Kidney epithelial cell (primary cell): ENCODE measurements at regions not wholly inside any gene's neighbourhood (a gene's known extent, or its start where the extent isn't known, plus 50 kb on each side); places are given as distances from the start of the nearest gene placed in this dataset.

Experiments used
- DNase-seq: peaks from one replicate; pipeline ENCODE4 v3.0.0-alpha.2; 2010; ENCODE audit warnings: low read depth
- H3K27me3 ChIP-seq: 2 replicates; pipeline ENCODE4 v1.6.0; 2011; ENCODE audit warnings: low read length; ENCODE audit not compliant: control insufficient read depth, insufficient read depth
- H3K36me3 ChIP-seq: 2 replicates; pipeline ENCODE4 v1.5.1; 2011; ENCODE audit warnings: low read length; ENCODE audit not compliant: control insufficient read depth, insufficient read depth
- H3K4me3 ChIP-seq: 2 replicates; pipeline ENCODE4 v1.5.1; 2011; ENCODE audit warnings: low read depth, mild to moderate bottlenecking, control low read depth, low read length
- TF ChIP-seq, protein P1 (sequence below): IDR thresholded peaks from 2 replicates; pipeline ENCODE4 v1.5.1; 2011; ENCODE audit warnings: mild to moderate bottlenecking, moderate library complexity, low read length, control low read depth, inconsistent platforms; ENCODE audit not compliant: insufficient read depth, poor library complexity, severe bottlenecking

DNA sequence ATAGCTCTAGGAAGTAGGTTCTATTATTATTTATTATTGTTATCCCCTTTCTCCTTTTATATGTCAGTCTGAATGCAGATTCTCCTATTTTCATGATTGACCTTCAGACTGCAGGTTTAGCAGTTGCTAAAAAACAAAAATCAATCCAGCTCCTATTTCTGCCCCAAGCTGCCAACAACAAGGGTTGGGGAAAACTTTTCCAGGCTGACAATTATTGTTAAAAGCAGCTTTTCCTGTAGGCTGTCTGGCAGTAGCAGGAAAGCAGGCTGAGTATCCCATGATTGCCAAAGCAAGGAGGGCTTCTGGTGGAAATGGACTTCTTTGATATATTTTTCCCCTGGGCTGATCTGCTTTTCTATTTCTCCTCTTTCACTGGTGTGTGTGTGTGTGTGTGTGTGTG lies 78.0 kb upstream of the CTLA4 start:
- H3K36me3 ChIP-seq: no peaks in the 10 kb centered on the region
- no peak for DNase-seq
- no peak overlapping the region for H3K4me3 ChIP-seq
- no peaks in the 10 kb centered on the region for H3K27me3 ChIP-seq
- TF ChIP-seq, protein P1, sequence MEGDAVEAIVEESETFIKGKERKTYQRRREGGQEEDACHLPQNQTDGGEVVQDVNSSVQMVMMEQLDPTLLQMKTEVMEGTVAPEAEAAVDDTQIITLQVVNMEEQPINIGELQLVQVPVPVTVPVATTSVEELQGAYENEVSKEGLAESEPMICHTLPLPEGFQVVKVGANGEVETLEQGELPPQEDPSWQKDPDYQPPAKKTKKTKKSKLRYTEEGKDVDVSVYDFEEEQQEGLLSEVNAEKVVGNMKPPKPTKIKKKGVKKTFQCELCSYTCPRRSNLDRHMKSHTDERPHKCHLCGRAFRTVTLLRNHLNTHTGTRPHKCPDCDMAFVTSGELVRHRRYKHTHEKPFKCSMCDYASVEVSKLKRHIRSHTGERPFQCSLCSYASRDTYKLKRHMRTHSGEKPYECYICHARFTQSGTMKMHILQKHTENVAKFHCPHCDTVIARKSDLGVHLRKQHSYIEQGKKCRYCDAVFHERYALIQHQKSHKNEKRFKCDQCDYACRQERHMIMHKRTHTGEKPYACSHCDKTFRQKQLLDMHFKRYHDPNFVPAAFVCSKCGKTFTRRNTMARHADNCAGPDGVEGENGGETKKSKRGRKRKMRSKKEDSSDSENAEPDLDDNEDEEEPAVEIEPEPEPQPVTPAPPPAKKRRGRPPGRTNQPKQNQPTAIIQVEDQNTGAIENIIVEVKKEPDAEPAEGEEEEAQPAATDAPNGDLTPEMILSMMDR: no peak

DNA sequence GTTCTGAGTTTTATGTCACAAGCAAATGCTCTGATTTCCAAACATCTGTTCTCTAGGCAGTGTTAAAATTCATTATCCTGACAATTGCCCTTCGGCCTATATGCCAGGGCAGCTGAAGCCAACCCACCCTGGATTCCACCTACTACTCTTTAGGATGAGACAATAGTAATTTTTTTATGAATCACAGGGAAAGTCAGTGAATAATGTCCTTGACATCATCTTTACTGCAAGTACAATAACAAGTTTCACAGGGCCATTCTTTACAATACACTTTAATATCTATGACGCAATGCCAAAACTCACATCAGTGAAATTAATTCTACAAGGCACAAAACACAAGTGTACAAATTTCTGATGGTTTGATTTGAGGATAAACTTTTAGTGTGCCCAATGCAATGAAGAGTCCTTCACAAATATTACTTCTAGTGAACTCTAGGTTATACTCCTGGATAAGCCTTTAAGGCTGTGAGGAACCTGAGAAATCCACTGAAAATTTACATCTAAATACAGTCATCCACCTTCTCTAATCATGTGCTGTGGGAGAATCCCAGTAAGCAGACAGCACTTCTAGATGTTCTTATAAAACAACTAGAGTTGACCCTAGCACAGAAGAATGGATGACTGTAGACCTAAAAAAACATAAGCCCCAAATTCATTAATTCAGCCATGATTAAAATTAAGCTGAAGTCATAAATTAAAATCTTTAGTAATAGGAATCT lies 77.3 kb upstream of the CTLA4 start:
- no peak for DNase-seq
- TF ChIP-seq, protein P1: no peak

DNA sequence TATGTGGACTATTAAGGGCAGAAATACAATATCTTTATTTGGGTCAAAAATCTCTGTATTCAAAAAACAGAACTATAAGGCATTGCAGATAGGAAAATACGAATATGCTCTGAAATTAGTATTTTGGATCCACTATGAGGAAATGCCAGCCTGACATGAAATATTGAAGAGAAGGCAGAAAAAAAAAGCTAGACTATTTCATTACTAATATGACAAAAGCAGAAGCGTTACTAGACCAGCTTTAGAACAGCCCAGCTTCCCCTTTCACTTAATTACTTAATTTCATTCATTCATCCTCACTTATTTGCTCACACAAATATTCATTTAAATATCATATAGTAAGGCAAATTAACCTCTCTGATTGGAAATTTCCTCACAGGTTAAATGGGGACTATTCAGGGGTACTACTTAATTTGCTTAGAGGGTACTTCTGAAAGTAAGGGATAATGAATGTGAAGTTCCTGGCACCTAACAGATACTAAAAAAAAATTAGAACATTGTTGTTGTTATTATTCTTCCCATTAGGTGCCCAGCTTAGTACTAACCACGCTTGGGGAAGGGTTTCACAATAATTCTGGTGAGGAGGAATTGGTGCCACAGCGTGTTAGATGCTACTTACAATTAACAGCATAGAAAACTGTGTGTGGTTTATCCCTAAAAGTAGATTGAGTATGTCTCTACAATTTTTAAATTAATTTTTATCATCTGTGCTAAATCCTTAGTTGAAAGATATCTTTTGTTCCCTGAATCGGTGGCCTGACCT lies 71.1 kb upstream of the CTLA4 start:
- Histone ChIP-seq H3K4me3 (no peak overlapping the region), H3K27me3 (no peaks in the 10 kb centered on the region), H3K36me3 (no peaks in the 10 kb centered on the region)
- no peak for DNase-seq
- TF ChIP-seq, protein P1: no peak

More for the DNA sequence above, 77.3 kb upstream of the CTLA4 start:
- no peaks in the 10 kb centered on the region for H3K27me3 ChIP-seq
- no peak overlapping the region for H3K4me3 ChIP-seq
- no peaks in the 10 kb centered on the region for H3K36me3 ChIP-seq

DNA sequence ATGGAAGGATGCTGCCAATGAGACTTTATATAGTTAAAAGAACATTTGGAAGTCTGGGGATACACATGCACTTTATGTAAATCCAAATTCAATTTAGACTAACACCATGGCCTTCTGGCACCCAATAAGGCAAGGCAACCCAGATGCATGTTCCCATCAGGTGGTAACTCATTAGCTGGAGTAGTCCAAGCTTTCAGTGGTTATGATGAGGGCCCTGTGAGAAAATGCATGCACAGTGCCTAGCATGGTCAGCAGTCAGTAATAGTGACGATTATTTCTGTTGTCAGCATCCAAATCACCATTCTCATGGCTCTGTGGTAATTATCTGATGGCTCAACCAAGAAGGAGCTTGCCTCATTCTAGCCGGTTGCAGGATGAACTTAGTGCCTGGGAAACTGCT lies 70.3 kb upstream of the CTLA4 start:
- Histone ChIP-seq H3K36me3 (no peaks in the 10 kb centered on the region), H3K4me3 (no peak overlapping the region), H3K27me3 (no peaks in the 10 kb centered on the region)
- TF ChIP-seq, protein P1: no peak
- DNase-seq: no peak

DNA sequence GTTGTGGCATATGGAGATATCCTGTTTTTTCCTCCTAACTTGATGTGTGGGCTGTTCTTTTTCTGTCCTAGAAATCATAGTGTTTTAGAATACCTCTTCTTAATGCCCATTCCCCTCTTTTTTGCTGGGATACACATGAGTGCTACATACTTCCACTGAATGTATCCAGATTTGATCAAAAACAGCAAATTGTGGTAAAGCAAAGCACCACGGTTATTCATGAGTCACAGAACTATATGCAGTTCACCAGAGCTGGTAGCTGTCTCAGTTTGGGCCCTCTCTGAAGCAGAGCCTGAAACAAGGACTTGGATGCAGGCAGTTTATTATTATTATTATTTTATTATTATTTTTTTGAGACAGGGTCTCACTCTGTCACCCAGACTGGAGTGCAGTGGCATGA lies 69.9 kb upstream of the CTLA4 start:
- TF ChIP-seq, protein P1: no peak
- Histone ChIP-seq H3K27me3 (no peaks in the 10 kb centered on the region), H3K36me3 (no peaks in the 10 kb centered on the region), H3K4me3 (no peak overlapping the region)
- no peak for DNase-seq
